ENCODE measurements at regions not wholly inside any gene's neighbourhood (a gene's known extent, or its start where the extent isn't known, plus 50 kb on each side); places are given as distances from the start of the nearest gene placed in this dataset.

GRCh38 chrX:144791298-144791697 is 456.0 kb upstream of the SPANXN1 start:
- DNase-seq = no peak

GRCh38 chrX:144798972-144799371 is 448.3 kb upstream of the SPANXN1 start:
- no peak for DNase-seq

DNA sequence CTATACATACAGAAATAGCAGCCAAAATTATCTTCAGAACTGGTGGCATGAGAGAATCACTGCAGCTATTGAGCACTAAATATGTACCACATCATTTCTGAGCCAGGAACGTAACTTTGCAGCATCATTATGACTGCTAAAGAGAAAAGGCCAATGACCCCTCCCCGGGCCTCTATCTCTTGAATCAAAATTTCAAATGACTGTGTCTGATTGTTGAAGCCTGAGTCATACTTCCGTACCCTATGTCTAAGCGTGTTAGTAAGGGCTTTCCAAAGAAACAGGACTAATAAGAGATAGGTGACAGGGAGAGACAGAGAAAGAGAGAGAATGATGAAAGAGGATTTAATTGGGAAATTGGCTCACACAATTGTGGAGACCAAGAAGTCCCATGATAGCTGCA is 445.5 kb upstream of the SPANXN1 start:
- no peak for DNase-seq

- DNase-seq = no peak
Observed at GRCh38 chrX:144809025-144809424, 438.3 kb upstream of the SPANXN1 start.

DNA sequence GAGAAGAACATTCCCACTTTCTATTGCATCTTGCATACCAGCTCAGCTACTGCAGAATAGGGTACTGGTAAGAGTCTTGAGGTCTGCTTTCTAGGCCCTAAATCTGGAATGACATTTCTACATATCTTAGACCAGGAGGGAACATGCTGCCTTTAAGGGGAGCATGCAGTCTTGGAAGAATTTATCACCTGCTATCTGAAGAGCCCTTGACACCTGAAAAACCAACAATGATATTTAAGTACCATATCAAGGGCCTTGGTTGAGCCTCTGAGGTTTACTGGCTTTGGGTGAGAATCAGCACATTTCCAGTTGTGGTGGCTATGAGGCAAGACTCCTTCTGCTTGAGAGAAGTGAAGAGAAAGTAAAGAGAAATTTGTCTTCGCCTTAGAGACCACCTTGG is 436.8 kb upstream of the SPANXN1 start:
- peak in 1 of 2 donors; percentile 1 for DNase-seq

- DNase-seq = no peak
Observed at GRCh38 chrX:144819406-144819805, 427.9 kb upstream of the SPANXN1 start.

GRCh38 chrX:144840616-144841015 is 406.7 kb upstream of the SPANXN1 start:
- DNase-seq = no peak

DNA sequence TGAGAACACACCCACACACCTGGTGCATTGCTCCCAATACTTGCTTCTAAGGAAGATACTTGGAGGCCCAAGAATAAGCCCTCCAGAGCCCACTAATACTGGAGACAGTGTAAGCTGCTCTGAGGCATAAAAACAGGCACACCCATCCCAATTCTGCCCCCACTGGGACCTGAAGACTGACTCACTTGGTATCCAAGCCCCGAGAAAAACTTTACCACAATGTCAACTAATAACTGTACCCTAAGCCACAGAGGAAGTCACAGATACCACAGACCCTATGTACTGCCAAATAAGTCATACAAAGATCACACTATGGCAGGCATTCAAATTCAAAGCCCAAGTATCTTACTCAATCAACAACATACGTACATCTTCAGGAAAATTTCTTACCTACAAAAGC is 398.2 kb upstream of the SPANXN1 start:
- no peak for DNase-seq

GRCh38 chrX:144896323-144896722 is 351.0 kb upstream of the SPANXN1 start:
- DNase-seq = no peak

DNA sequence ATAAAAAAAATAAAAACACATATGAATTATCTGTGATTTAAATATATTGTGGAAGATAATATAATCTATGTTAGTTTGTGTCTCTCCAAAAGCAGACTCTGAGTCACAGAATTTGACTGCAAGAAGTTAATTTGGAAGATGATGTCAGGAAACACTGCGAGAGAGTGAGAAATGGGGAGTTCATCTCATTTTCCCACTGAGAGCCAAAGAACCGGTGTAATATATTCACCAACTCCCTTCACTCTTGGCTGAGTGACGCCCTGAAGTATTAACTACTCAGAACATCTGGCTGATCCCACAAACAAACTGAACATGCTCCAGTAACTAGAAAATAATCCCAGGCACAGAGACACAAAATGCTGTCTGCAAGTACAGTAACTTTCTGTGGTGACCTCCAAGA is 345.8 kb upstream of the SPANXN1 start:
- no peak for DNase-seq

- no peak for DNase-seq
Observed at GRCh38 chrX:144916785-144917184, 330.5 kb upstream of the SPANXN1 start.

GRCh38 chrX:144918936-144919335 is 328.4 kb upstream of the SPANXN1 start:
- DNase-seq = no peak

- DNase-seq = no peak
Observed at GRCh38 chrX:144946666-144947065, 300.6 kb upstream of the SPANXN1 start.
